HEK293 (cell line): ENCODE measurements at regions not wholly inside any gene's neighbourhood (a gene's known extent, or its start where the extent isn't known, plus 50 kb on each side); places are given as distances from the start of the nearest gene placed in this dataset.

Experiments
- CTCF ChIA-PET: fragments of 350-600 bp; formaldehyde crosslinking; extraction: SDS; loops from one replicate; lab custom pipeline; 2021; ENCODE audit warnings: antibody characterized with exemption; lab: Yijun Ruan, JAX
- POLR2A ChIA-PET: fragments of 300-600 bp; formaldehyde crosslinking; extraction: SDS; loops from one replicate; lab custom pipeline; 2020; ENCODE audit warnings: antibody characterized with exemption, inconsistent platforms; lab: Yijun Ruan, JAX
- H3K27ac ChIP-seq: fragments of 200-500 bp; sonication (Bioruptor generic); 2 replicates; pipeline ENCODE4 v1.5.1; 2014; ENCODE audit warnings: low read depth, low read length, control low read depth, inconsistent platforms; ENCODE audit errors: extremely low read depth
- H3K36me3 ChIP-seq, 2 experiments: fragments of 200-500 bp in 1 of 2; sonication (Bioruptor generic) in 1 of 2; 1 replicate in 1 of 2; 2 replicates in 1 of 2; pipeline ENCODE4 v1.5.1; 2014 to 2017; ENCODE audit warnings: inconsistent platforms in 2 of 2, low read length in 2 of 2; ENCODE audit not compliant: control insufficient read depth in 2 of 2, insufficient read depth in 1 of 2
- H3K4me1 ChIP-seq: fragments of 200-500 bp; sonication (Bioruptor generic); 2 replicates; pipeline ENCODE4 v1.5.1; 2014; ENCODE audit warnings: mild to moderate bottlenecking, low read length, inconsistent platforms; ENCODE audit not compliant: control insufficient read depth, insufficient read depth
- H3K4me3 ChIP-seq: 2 replicates; pipeline ENCODE4 v1.5.1; 2011; ENCODE audit warnings: low read depth, mild to moderate bottlenecking, control low read depth, low read length, moderate library complexity
- H3K9me3 ChIP-seq: fragments of 200-500 bp; sonication (Bioruptor generic); 2 replicates; pipeline ENCODE4 v1.5.1; 2014; ENCODE audit warnings: low read depth, low read length, inconsistent platforms; ENCODE audit not compliant: control insufficient read depth, insufficient read depth
- FEZF1 ChIP-seq: fragments of 450-650 bp; formaldehyde crosslinking; IDR thresholded peaks from 2 replicates; pipeline ENCODE4 v1.5.1; 2016; ENCODE audit warnings: missing biosample characterization, missing genetic modification characterization
- GFI1B ChIP-seq: fragments of 450-650 bp; formaldehyde crosslinking; IDR thresholded peaks from 2 replicates; pipeline ENCODE4 v1.5.1; 2016; ENCODE audit warnings: missing biosample characterization, missing genetic modification characterization
- GLIS2 ChIP-seq: fragments of 450-650 bp; formaldehyde crosslinking; IDR thresholded peaks from 2 replicates; pipeline ENCODE4 v1.5.1; 2016; ENCODE audit warnings: missing biosample characterization, missing genetic modification characterization
- SETDB1 ChIP-seq: IDR thresholded peaks from one replicate; pipeline ENCODE4 v1.6.1; 2017; ENCODE audit warnings: mild to moderate bottlenecking, low read length, moderate library complexity, mixed read lengths; ENCODE audit not compliant: insufficient read length
- ZBTB20 ChIP-seq: fragments of 450-650 bp; formaldehyde crosslinking; IDR thresholded peaks from 2 replicates; pipeline ENCODE4 v1.5.1; 2016; ENCODE audit warnings: missing biosample characterization, missing genetic modification characterization
- ZNF133 ChIP-seq: fragments of 450-650 bp; formaldehyde crosslinking; IDR thresholded peaks from 2 replicates; pipeline ENCODE4 v1.5.1; 2016; ENCODE audit warnings: missing biosample characterization, missing genetic modification characterization
- ZNF169 ChIP-seq: fragments of 450-650 bp; formaldehyde crosslinking; IDR thresholded peaks from 2 replicates; pipeline ENCODE4 v1.5.1; 2016; ENCODE audit warnings: missing biosample characterization, missing genetic modification characterization
- ZNF214 ChIP-seq: fragments of 450-650 bp; formaldehyde crosslinking; IDR thresholded peaks from 2 replicates; pipeline ENCODE4 v1.5.1; 2017; ENCODE audit warnings: missing biosample characterization, mild to moderate bottlenecking, missing genetic modification characterization, borderline replicate concordance
- ZNF221 ChIP-seq: fragments of 450-650 bp; formaldehyde crosslinking; IDR thresholded peaks from 2 replicates; pipeline ENCODE4 v1.5.1; 2017; ENCODE audit warnings: missing biosample characterization, missing genetic modification characterization, borderline replicate concordance
- ZNF302 ChIP-seq: fragments of 450-650 bp; formaldehyde crosslinking; IDR thresholded peaks from 2 replicates; pipeline ENCODE4 v1.5.1; 2016; ENCODE audit warnings: missing biosample characterization, missing genetic modification characterization, low read depth
- ZNF324 ChIP-seq: fragments of 450-650 bp; formaldehyde crosslinking; IDR thresholded peaks from 2 replicates; pipeline ENCODE4 v1.5.1; 2016; ENCODE audit warnings: missing biosample characterization, missing genetic modification characterization
- ZNF350 ChIP-seq: fragments of 450-650 bp; formaldehyde crosslinking; IDR thresholded peaks from 2 replicates; pipeline ENCODE4 v1.5.0; 2017; ENCODE audit warnings: missing biosample characterization, mild to moderate bottlenecking, missing genetic modification characterization
- ZNF391 ChIP-seq: fragments of 450-650 bp; formaldehyde crosslinking; IDR thresholded peaks from 2 replicates; pipeline ENCODE4 v1.5.1; 2016; ENCODE audit warnings: low read depth, missing biosample characterization, missing genetic modification characterization, borderline replicate concordance
- ZNF501 ChIP-seq: fragments of 450-650 bp; formaldehyde crosslinking; IDR thresholded peaks from 2 replicates; pipeline ENCODE4 v1.5.1; 2016; ENCODE audit warnings: missing biosample characterization, missing genetic modification characterization
- ZNF510 ChIP-seq: fragments of 450-650 bp; formaldehyde crosslinking; IDR thresholded peaks from 2 replicates; pipeline ENCODE4 v1.5.1; 2018; ENCODE audit warnings: mild to moderate bottlenecking, missing genetic modification characterization, missing biosample characterization; ENCODE audit not compliant: insufficient replicate concordance
- ZNF610 ChIP-seq: fragments of 450-650 bp; formaldehyde crosslinking; IDR thresholded peaks from 2 replicates; pipeline ENCODE4 v1.5.1; 2016; ENCODE audit warnings: missing biosample characterization, missing genetic modification characterization, borderline replicate concordance
- ZNF621 ChIP-seq: fragments of 450-650 bp; formaldehyde crosslinking; IDR thresholded peaks from 2 replicates; pipeline ENCODE4 v1.5.1; 2017; ENCODE audit warnings: missing biosample characterization, missing genetic modification characterization
- ZNF785 ChIP-seq: fragments of 450-650 bp; formaldehyde crosslinking; IDR thresholded peaks from 2 replicates; pipeline ENCODE4 v1.5.1; 2016; ENCODE audit warnings: missing biosample characterization, missing genetic modification characterization
- ZNF791 ChIP-seq: fragments of 450-650 bp; formaldehyde crosslinking; IDR thresholded peaks from 2 replicates; pipeline ENCODE4 v1.5.1; 2016; ENCODE audit warnings: missing biosample characterization, missing genetic modification characterization
- TF ChIP-seq, protein P1 (sequence below): fragments of 450-650 bp; formaldehyde crosslinking; IDR thresholded peaks from 2 replicates; pipeline ENCODE4 v1.5.1; 2016; ENCODE audit warnings: missing biosample characterization, missing genetic modification characterization
- TF ChIP-seq, protein P2 (sequence below): fragments of 450-650 bp; formaldehyde crosslinking; IDR thresholded peaks from 2 replicates; pipeline ENCODE4 v1.5.1; 2017; ENCODE audit warnings: missing biosample characterization, missing genetic modification characterization
- TF ChIP-seq, protein P3 (sequence below): fragments of 450-650 bp; IDR thresholded peaks from 2 replicates; pipeline ENCODE4 v1.5.1; 2018; ENCODE audit warnings: missing biosample characterization, mild to moderate bottlenecking, missing genetic modification characterization
- TF ChIP-seq, protein P4 (sequence below): fragments of 450-650 bp; formaldehyde crosslinking; IDR thresholded peaks from 2 replicates; pipeline ENCODE4 v1.5.1; 2016; ENCODE audit warnings: missing biosample characterization, missing genetic modification characterization
- TF ChIP-seq, protein P5 (sequence below): fragments of 450-650 bp; formaldehyde crosslinking; IDR thresholded peaks from 2 replicates; pipeline ENCODE4 v1.5.1; 2017; ENCODE audit warnings: missing biosample characterization, missing genetic modification characterization

DNA sequence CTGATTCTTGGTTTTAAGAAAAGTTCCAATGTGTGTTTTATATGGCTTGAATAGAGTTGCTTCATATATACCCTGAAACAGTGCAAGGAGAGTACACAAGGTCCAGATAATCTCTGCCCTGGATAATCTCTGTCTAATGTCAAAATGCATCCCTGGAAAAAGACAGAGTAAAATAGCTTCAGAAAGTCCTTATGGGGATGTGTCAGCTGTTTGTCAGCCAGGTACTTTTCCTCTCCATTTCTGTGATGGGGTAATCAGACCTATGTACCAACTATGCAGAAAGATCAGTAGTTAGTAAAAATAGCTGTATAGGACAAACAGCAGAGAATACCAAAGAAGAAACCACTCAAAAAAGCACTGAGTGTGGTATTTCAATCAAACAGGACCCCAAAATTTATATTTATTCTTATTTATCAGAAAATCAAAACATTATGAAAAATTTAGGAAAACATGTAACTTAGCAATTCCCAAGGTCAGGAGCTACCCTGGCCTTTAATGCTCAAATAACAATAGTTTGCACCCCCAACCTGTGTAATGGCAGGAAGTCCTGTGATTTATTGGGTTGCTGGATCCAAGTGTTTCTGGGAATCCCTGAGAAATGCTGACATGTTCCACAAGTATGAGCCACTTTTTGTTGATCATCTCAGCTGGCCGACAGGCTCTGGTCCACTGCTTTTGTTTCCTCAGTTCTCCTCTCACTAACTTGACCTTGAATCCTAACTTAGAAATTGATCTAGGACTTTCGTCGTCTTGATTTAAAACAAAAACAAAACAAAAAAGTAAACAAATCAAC is 69.6 kb downstream of the MDH1 start:
- Histone ChIP-seq H3K27ac (no peak overlapping the region), H3K9me3 (no peaks in the 10 kb centered on the region; the same call in 1 of the 2 replicates), H3K4me1 (no peaks in the 10 kb centered on the region), H3K4me3 (no peak overlapping the region), H3K36me3 (no peaks in the 10 kb centered on the region)
- CTCF ChIA-PET = interaction anchor here (0.6 to 1.2 kb wide), 2 partner anchors 33 to 552 kb away, joined by 3 to 6 read pairs; no protein-coding TSS in a partner anchor
- POLR2A ChIA-PET = no interaction called here
- TF ChIP-seq GFI1B (tag by site-specific recombination) (no peak), ZNF221 (tag by site-specific recombination) (no peak), ZNF324 (tag by site-specific recombination) (no peak), ZNF350 (no peak), ZNF610 (tag by site-specific recombination) (no peak), ZNF391 (no peak), ZNF501 (no peak), ZNF621 (tag by site-specific recombination) (no peak), ZNF785 (tag by site-specific recombination) (no peak), ZNF302 (tag by site-specific recombination) (no peak)
- TF ChIP-seq, protein P1, sequence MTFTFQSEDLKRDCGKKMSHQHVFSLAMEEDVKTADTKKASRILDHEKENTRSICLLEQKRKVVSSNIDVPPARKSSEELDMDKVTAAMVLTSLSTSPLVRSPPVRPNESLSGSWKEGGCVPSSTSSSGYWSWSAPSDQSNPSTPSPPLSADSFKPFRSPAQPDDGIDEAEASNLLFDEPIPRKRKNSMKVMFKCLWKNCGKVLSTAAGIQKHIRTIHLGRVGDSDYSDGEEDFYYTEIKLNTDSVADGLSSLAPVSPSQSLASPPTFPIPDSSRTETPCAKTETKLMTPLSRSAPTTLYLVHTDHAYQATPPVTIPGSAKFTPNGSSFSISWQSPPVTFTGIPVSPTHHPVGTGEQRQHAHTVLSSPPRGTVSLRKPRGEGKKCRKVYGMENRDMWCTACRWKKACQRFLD = no peak
- TF ChIP-seq, protein P2, sequence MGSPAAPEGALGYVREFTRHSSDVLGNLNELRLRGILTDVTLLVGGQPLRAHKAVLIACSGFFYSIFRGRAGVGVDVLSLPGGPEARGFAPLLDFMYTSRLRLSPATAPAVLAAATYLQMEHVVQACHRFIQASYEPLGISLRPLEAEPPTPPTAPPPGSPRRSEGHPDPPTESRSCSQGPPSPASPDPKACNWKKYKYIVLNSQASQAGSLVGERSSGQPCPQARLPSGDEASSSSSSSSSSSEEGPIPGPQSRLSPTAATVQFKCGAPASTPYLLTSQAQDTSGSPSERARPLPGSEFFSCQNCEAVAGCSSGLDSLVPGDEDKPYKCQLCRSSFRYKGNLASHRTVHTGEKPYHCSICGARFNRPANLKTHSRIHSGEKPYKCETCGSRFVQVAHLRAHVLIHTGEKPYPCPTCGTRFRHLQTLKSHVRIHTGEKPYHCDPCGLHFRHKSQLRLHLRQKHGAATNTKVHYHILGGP (tag by site-specific recombination) = no peak
- TF ChIP-seq, protein P3, sequence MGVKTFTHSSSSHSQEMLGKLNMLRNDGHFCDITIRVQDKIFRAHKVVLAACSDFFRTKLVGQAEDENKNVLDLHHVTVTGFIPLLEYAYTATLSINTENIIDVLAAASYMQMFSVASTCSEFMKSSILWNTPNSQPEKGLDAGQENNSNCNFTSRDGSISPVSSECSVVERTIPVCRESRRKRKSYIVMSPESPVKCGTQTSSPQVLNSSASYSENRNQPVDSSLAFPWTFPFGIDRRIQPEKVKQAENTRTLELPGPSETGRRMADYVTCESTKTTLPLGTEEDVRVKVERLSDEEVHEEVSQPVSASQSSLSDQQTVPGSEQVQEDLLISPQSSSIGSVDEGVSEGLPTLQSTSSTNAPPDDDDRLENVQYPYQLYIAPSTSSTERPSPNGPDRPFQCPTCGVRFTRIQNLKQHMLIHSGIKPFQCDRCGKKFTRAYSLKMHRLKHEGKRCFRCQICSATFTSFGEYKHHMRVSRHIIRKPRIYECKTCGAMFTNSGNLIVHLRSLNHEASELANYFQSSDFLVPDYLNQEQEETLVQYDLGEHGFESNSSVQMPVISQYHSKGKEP (tag by site-specific recombination) = no peak

DNA sequence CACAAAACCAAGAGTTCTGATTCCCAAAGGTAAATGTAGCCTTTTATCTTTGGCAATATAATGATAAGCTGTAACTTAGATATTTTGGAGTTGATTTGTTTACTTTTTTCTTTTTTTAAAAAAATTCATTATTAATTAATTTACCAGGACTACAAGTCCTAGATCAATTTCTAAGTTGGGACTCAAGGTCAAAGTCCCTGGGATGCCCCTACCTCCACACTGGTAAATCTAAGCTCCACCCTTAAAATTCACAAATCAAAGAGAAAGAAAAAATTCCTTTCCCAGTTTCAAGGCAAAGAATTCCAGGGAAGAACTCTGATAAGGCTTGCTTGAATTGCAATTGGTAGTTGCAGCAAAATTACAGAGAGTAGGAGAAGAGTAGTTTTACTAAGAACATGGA is 71.3 kb downstream of the MDH1 start:
- ChIA-PET CTCF (interaction anchor here (0.7 to 1.1 kb wide), 2 partner anchors 39 to 202 kb away, joined by 3 read pairs; no protein-coding TSS in a partner anchor), POLR2A (no interaction called here)
- H3K4me3 ChIP-seq = no peak overlapping the region
- no peak overlapping the region for H3K27ac ChIP-seq
- TF ChIP-seq ZNF791 (tag by site-specific recombination) = no peak
- TF ChIP-seq GLIS2 (tag by site-specific recombination) = no peak
- no peak for TF ChIP-seq ZNF785 (tag by site-specific recombination)
- no peak for TF ChIP-seq ZNF391
- no peak for TF ChIP-seq SETDB1
- TF ChIP-seq ZNF133 (tag by site-specific recombination) = no peak
- TF ChIP-seq, protein P4, sequence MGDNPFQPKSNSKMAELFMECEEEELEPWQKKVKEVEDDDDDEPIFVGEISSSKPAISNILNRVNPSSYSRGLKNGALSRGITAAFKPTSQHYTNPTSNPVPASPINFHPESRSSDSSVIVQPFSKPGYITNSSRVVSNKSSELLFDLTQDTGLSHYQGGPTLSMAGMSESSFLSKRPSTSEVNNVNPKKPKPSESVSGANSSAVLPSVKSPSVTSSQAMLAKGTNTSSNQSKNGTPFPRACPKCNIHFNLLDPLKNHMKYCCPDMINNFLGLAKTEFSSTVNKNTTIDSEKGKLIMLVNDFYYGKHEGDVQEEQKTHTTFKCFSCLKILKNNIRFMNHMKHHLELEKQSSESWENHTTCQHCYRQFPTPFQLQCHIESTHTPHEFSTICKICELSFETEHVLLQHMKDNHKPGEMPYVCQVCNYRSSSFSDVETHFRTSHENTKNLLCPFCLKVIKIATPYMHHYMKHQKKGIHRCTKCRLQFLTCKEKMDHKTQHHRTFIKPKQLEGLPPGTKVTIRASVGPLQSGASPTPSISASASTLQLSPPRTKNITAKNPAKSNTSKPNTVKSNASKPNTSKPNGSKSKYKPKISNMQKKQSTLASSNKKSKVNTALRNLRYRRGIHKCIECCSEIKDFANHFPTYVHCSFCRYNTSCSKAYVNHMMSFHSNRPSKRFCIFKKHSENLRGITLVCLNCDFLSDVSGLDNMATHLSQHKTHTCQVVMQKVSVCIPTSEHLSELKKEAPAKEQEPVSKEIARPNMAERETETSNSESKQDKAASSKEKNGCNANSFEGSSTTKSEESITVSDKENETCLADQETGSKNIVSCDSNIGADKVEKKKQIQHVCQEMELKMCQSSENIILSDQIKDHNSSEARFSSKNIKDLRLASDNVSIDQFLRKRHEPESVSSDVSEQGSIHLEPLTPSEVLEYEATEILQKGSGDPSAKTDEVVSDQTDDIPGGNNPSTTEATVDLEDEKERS (tag by site-specific recombination) = no peak
- TF ChIP-seq ZBTB20 = no peak
- no peak for TF ChIP-seq ZNF510 (tag by site-specific recombination)
- no peak for TF ChIP-seq FEZF1 (tag by site-specific recombination)
- TF ChIP-seq ZNF214 = no peak
- TF ChIP-seq GFI1B (tag by site-specific recombination) = no peak
- TF ChIP-seq, protein P5, sequence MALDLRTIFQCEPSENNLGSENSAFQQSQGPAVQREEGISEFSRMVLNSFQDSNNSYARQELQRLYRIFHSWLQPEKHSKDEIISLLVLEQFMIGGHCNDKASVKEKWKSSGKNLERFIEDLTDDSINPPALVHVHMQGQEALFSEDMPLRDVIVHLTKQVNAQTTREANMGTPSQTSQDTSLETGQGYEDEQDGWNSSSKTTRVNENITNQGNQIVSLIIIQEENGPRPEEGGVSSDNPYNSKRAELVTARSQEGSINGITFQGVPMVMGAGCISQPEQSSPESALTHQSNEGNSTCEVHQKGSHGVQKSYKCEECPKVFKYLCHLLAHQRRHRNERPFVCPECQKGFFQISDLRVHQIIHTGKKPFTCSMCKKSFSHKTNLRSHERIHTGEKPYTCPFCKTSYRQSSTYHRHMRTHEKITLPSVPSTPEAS (tag by site-specific recombination) = no peak
- TF ChIP-seq ZNF350 = no peak
- no peak for TF ChIP-seq ZNF169 (tag by site-specific recombination)
- no peaks in the 10 kb centered on the region for H3K36me3 ChIP-seq
- H3K9me3 ChIP-seq = no peaks in the 10 kb centered on the region
- no peaks in the 10 kb centered on the region for H3K4me1 ChIP-seq
